Upper lobe of left lung (tissue), 6 donors: ENCODE measurements at regions not wholly inside any gene's neighbourhood (a gene's known extent, or its start where the extent isn't known, plus 50 kb on each side); places are given as distances from the start of the nearest gene placed in this dataset.

ENCODE experiments used
- ATAC-seq, 2 donors: fragments of 200-7000 bp; cut with Tn5 transposase; one replicate each; pipeline ENCODE4 v1.9.1; 2022; ENCODE audit warnings: mild to moderate bottlenecking in 2 of 2, moderate library complexity in 2 of 2; ENCODE audit not compliant: low FRiP score in 2 of 2
- DNase-seq, 2 donors: peaks; one replicate each; pipeline ENCODE4 v3.0.0-alpha.2; 2019 to 2020
- H3K27ac ChIP-seq, 4 donors: fragments of 200-600 bp; sonication (generic); one replicate each; pipeline ENCODE4 v1.5.1; 2016 to 2019
- H3K27me3 ChIP-seq, 4 donors: fragments of 200-600 bp; sonication (generic); one replicate each; pipeline ENCODE4 v1.5.1; 2017 to 2019
- H3K36me3 ChIP-seq, 4 donors: fragments of 200-600 bp; sonication (generic); one replicate each; pipeline ENCODE4 v1.5.1; 2016 to 2019
- H3K4me1 ChIP-seq, 4 donors: fragments of 200-600 bp; sonication (generic); one replicate each; pipeline ENCODE4 v1.5.1; 2018 to 2019
- H3K4me3 ChIP-seq, 4 donors: fragments of 200-600 bp; sonication (generic); one replicate each; pipeline ENCODE4 v1.5.1; 2017 to 2019; ENCODE audit warnings: mild to moderate bottlenecking in 2 of 4, moderate library complexity in 1 of 4
- H3K9me3 ChIP-seq, 4 donors: fragments of 200-600 bp; sonication (generic); one replicate each; pipeline ENCODE4 v1.5.1; 2018 to 2019
- CTCF ChIP-seq, 6 experiments: fragments of 450-650 bp in 4 of 6; fragments of 200-600 bp in 2 of 6; sonication (generic) in 2 of 6; IDR thresholded peaks; one replicate each; pipeline ENCODE4 v1.5.1; 2016 to 2019; ENCODE audit warnings: antibody characterized with exemption in 6 of 6
- EP300 ChIP-seq, 4 donors: sonication (generic); formaldehyde crosslinking; IDR thresholded peaks; one replicate each; pipeline ENCODE4 v1.5.1; 2017; ENCODE audit warnings: antibody characterized with exemption in 4 of 4, control low read depth in 2 of 4
- POLR2A ChIP-seq, 4 donors: fragments of 450-650 bp; IDR thresholded peaks; one replicate each; pipeline ENCODE4 v1.5.1; 2016 to 2017; ENCODE audit warnings: antibody characterized with exemption in 4 of 4, mild to moderate bottlenecking in 2 of 4
- POLR2AphosphoS5 ChIP-seq, 2 donors: sonication (generic); formaldehyde crosslinking; IDR thresholded peaks; one replicate each; pipeline ENCODE4 v1.5.1; 2017; ENCODE audit warnings: antibody characterized with exemption in 2 of 2
- whole genome bisulfite sequencing, 2 donors: methylation state at CpG; one replicate each; pipeline ENCODE4 v1.1.5; 2017 to 2018; 5-methylcytosine and 5-hydroxymethylcytosine counted together
- donor health status: DM: no; HTN: no; CAD: no; lungs with moderate emphysema.
- donor health status: DM: no; HTN: yes; CAD: no; lungs with severe emphysema.

- no peak for DNase-seq
- Histone ChIP-seq H3K27me3 (no peaks in the 10 kb centered on the region), H3K9me3 (no peaks in the 10 kb centered on the region), H3K4me1 (no peaks in the 10 kb centered on the region), H3K36me3 (no peaks in the 10 kb centered on the region), H3K27ac (no peak overlapping the region), H3K4me3 (no peak overlapping the region)
- ATAC-seq = no peak
- WGBS, 2 donors = 76 to 88% methylated on average over 2 of the region's 2 CpGs
- TF ChIP-seq POLR2A (IDR thresholded peaks at IDR 0.05) = no peak
- no peak for TF ChIP-seq CTCF (IDR thresholded peaks at IDR 0.05)
- no peak for TF ChIP-seq POLR2AphosphoS5 (IDR thresholded peaks at IDR 0.05)
- TF ChIP-seq EP300 (IDR thresholded peaks at IDR 0.05) = no peak
Observed at GRCh38 chr7:46848944-46849343, 733.0 kb downstream of the TNS3 start.

- Histone ChIP-seq H3K27me3 (no peaks in the 10 kb centered on the region), H3K9me3 (no peaks in the 10 kb centered on the region), H3K4me1 (no peaks in the 10 kb centered on the region), H3K4me3 (no peak overlapping the region), H3K36me3 (no peaks in the 10 kb centered on the region), H3K27ac (no peak overlapping the region)
- no peak for DNase-seq
- no peak for ATAC-seq
- WGBS, 2 donors = 78 to 83% methylated on average over 1 of the region's 1 CpG
- TF ChIP-seq POLR2AphosphoS5 (IDR thresholded peaks at IDR 0.05) = no peak
Observed at GRCh38 chr7:46848311-46848710, 733.6 kb downstream of the TNS3 start.

GRCh38 chr7:46847126-46847525 lies 734.8 kb downstream of the TNS3 start:
- DNase-seq (no peak), ATAC-seq (no peak)
- 72 to 86% methylated on average over 3 of the region's 3 CpGs for WGBS, 2 donors
- Histone ChIP-seq H3K27me3 (no peaks in the 10 kb centered on the region), H3K36me3 (no peaks in the 10 kb centered on the region), H3K9me3 (no peaks in the 10 kb centered on the region), H3K4me3 (no peak overlapping the region), H3K4me1 (no peaks in the 10 kb centered on the region), H3K27ac (no peak overlapping the region)
- no peak for TF ChIP-seq EP300 (IDR thresholded peaks at IDR 0.05)
- TF ChIP-seq POLR2AphosphoS5 (IDR thresholded peaks at IDR 0.05) = no peak
- no peak for TF ChIP-seq POLR2A (IDR thresholded peaks at IDR 0.05)
- no peak for TF ChIP-seq CTCF (IDR thresholded peaks at IDR 0.05)

GRCh38 chr7:46844486-46844885 lies 737.4 kb downstream of the TNS3 start:
- no peaks in the 10 kb centered on the region for H3K4me1 ChIP-seq
- H3K36me3 ChIP-seq = no peaks in the 10 kb centered on the region
- H3K27me3 ChIP-seq = no peaks in the 10 kb centered on the region
- H3K27ac ChIP-seq = no peak overlapping the region
- H3K9me3 ChIP-seq = no peaks in the 10 kb centered on the region
- H3K4me3 ChIP-seq = no peak overlapping the region
- WGBS, 2 donors = 85 to 96% methylated on average over 3 of the region's 3 CpGs
- DNase-seq (no peak), ATAC-seq (no peak)
- TF ChIP-seq CTCF (IDR thresholded peaks at IDR 0.05) (no peak), POLR2A (IDR thresholded peaks at IDR 0.05) (no peak), EP300 (IDR thresholded peaks at IDR 0.05) (no peak), POLR2AphosphoS5 (IDR thresholded peaks at IDR 0.05) (no peak)

GRCh38 chr7:46841248-46841647 lies 740.7 kb downstream of the TNS3 start:
- Histone ChIP-seq H3K27me3 (no peaks in the 10 kb centered on the region), H3K36me3 (no peaks in the 10 kb centered on the region), H3K27ac (no peak overlapping the region), H3K9me3 (no peaks in the 10 kb centered on the region), H3K4me3 (no peak overlapping the region), H3K4me1 (no peaks in the 10 kb centered on the region)
- DNase-seq (no peak), ATAC-seq (no peak)
- TF ChIP-seq CTCF (IDR thresholded peaks at IDR 0.05) (no peak), POLR2A (IDR thresholded peaks at IDR 0.05) (no peak), EP300 (IDR thresholded peaks at IDR 0.05) (no peak), POLR2AphosphoS5 (IDR thresholded peaks at IDR 0.05) (no peak)
- WGBS, 2 donors = 91 to 97% methylated on average over 3 of the region's 3 CpGs
